Neutrophil (primary cell): ENCODE measurements at regions not wholly inside any gene's neighbourhood (a gene's known extent, or its start where the extent isn't known, plus 50 kb on each side); places are given as distances from the start of the nearest gene placed in this dataset.

Experiments used
- H3K27ac ChIP-seq: fragments of 200-600 bp; sonication (generic); 2 replicates; pipeline ENCODE4 v1.5.1; 2016; ENCODE audit warnings: mild to moderate bottlenecking, moderate library complexity
- H3K27me3 ChIP-seq: fragments of 200-600 bp; sonication (generic); 2 replicates; pipeline ENCODE4 v1.6.0; 2016; ENCODE audit warnings: mild to moderate bottlenecking
- H3K36me3 ChIP-seq: fragments of 200-600 bp; sonication (generic); 2 replicates; pipeline ENCODE4 v1.5.1; 2017
- H3K4me1 ChIP-seq, 2 experiments: fragments of 200-600 bp in 1 of 2; sonication (generic) in 1 of 2; 1 replicate in 1 of 2; 2 replicates in 1 of 2; pipeline versions ENCODE4 v1.5.1 to v1.6.1; 2013 to 2016; ENCODE audit warnings: low read depth in 1 of 2, low read length in 1 of 2, mild to moderate bottlenecking in 1 of 2, moderate library complexity in 1 of 2; ENCODE audit not compliant: control insufficient read depth in 1 of 2, insufficient read depth in 1 of 2
- H3K4me3 ChIP-seq, 2 experiments: fragments of 200-600 bp in 1 of 2; sonication (generic) in 1 of 2; 1 replicate in 1 of 2; 2 replicates in 1 of 2; pipeline ENCODE4 v1.5.1; 2013 to 2016; ENCODE audit warnings: low read depth in 1 of 2, low read length in 1 of 2, mild to moderate bottlenecking in 1 of 2, moderate library complexity in 1 of 2
- H3K9me3 ChIP-seq: fragments of 200-600 bp; sonication (generic); 2 replicates; pipeline ENCODE4 v1.5.1; 2016
- TF ChIP-seq, protein P1 (sequence below): fragments of 200-600 bp; sonication (generic); IDR thresholded peaks from 2 replicates; pipeline ENCODE4 v1.5.1; 2016; ENCODE audit warnings: antibody characterized with exemption

DNA sequence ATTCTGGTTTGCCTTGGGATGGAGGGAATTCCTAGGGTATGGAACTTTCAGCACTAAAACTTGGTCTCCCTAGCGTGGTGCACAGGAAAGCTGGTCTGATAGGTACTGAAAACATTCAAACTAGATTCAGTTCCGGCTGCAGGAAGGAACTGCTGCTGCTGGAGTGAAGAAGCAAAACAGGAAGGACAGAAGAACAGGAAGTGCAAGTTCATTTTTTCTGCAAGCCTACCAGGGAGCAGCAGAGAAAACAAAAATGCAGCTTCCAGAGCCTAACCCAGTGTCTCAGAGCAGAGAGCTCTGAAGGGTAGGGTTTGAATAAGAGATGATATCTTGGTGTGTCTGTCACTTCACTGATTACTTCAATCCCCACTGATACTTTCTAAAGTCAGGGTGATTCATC, 165.2 kb downstream of the VRK1 start:
- Histone ChIP-seq H3K4me1 (peaks cover 48 to 53% of the 10 kb centered on the region in 2 experiments), H3K4me3 (peak overlapping the region; percentile 46 to 52), H3K27ac (peak overlapping the region; percentile 93), H3K9me3 (no peaks in the 10 kb centered on the region), H3K27me3 (no peaks in the 10 kb centered on the region), H3K36me3 (no peaks in the 10 kb centered on the region)
- TF ChIP-seq, protein P1, sequence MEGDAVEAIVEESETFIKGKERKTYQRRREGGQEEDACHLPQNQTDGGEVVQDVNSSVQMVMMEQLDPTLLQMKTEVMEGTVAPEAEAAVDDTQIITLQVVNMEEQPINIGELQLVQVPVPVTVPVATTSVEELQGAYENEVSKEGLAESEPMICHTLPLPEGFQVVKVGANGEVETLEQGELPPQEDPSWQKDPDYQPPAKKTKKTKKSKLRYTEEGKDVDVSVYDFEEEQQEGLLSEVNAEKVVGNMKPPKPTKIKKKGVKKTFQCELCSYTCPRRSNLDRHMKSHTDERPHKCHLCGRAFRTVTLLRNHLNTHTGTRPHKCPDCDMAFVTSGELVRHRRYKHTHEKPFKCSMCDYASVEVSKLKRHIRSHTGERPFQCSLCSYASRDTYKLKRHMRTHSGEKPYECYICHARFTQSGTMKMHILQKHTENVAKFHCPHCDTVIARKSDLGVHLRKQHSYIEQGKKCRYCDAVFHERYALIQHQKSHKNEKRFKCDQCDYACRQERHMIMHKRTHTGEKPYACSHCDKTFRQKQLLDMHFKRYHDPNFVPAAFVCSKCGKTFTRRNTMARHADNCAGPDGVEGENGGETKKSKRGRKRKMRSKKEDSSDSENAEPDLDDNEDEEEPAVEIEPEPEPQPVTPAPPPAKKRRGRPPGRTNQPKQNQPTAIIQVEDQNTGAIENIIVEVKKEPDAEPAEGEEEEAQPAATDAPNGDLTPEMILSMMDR = no peak

DNA sequence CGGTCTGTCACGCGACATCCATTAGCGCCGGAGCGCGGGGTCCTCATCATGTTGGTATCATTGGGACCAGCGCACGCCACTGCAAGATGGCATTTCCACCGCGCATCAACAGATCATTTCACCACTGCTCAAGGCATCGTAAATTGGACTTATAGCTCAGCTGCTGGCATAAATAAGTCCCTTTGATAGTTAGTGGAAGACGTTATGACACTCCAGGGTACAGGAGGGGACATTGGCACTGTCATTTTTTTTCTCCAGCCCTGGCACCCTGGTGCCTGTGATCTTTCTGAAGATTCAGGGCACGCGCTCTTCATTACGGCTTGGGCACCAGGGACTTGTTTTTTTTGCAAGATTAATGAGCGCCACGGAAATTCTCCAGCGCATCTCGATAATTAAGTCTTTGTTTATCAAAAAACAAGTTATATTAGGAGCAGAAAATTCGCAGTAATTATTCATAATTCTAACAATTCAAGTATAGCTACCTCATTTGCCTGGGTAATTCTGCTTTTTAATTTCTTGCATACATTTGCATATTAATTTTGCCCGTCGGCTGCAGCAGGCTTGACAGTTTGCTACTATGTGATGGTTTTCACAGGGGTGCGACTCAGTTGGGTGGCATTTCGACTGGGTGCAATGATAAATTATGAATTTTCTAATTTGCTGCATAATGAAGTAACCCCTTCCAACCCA, 167.7 kb downstream of the VRK1 start:
- no peaks in the 10 kb centered on the region for H3K9me3 ChIP-seq
- H3K36me3 ChIP-seq = no peaks in the 10 kb centered on the region
- H3K27ac ChIP-seq = no peak overlapping the region
- H3K4me1 ChIP-seq = peaks cover 44 to 46% of the 10 kb centered on the region in 2 experiments
- no peaks in the 10 kb centered on the region for H3K27me3 ChIP-seq
- TF ChIP-seq, protein P1 = no peak
- no peak overlapping the region for H3K4me3 ChIP-seq

DNA sequence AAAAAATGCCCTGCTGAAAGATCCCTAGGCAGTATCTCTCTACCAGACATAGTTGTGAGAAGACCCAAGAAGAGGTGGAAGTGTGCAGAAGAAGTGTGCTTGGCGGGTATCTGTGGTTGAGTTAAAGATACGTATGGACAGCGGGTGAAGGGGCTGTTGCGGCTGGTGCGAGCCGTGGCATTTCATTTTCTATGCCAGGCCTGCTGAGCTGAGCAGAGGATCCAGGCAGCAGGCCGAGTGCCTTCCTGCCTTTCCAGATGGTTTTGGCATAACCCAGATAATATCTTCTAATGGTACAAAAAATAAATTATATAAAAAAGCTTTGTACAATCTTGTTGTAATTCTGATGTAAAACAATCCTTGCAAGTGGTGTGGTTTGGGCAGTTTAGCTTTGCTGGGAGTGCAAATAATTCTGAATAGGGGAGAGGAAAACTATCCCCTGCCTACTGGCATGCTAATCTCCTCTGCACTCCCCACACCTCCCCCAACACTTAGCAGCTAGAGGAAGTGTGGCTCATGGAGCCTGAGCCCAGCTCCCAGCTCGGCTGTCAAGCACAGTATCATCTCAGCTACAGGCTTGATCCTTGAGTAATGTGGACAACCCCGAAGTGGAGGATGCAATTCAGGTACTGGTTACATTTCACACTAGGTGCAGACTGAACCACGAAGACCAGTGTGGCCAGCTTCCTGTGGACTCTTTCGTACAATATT, 168.9 kb downstream of the VRK1 start:
- H3K9me3 ChIP-seq = no peaks in the 10 kb centered on the region
- H3K27me3 ChIP-seq = peaks cover 8% of the 10 kb centered on the region
- H3K4me3 ChIP-seq = no peak overlapping the region
- H3K4me1 ChIP-seq = peaks cover 33 to 35% of the 10 kb centered on the region in 2 experiments
- H3K36me3 ChIP-seq = no peaks in the 10 kb centered on the region
- TF ChIP-seq, protein P1 = no peak
- no peak overlapping the region for H3K27ac ChIP-seq

DNA sequence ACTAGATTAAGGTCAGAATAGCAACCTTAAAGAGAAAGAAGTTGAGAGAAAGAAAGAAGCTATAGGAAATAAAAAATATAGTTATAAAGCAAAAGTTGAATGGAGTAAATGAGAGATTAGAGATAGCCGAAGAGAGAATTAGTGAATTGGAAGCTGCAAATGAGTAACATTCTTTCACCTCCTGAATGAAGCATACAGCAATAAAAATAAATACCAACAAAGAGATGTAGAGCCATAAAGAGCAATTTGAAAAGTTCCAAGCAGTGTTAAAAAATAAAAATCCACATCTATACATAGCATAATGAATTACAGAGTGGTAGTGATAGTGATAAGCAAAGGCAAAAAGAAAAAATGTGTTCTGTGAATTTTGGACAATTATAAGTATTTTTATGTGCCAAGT, 177.9 kb downstream of the VRK1 start:
- no peak overlapping the region for H3K4me3 ChIP-seq
- H3K36me3 ChIP-seq = no peaks in the 10 kb centered on the region
- H3K4me1 ChIP-seq = no peaks in the 10 kb centered on the region
- TF ChIP-seq, protein P1 = no peak
- H3K27me3 ChIP-seq = peaks cover 43% of the 10 kb centered on the region
- no peaks in the 10 kb centered on the region for H3K9me3 ChIP-seq
- no peak overlapping the region for H3K27ac ChIP-seq

DNA sequence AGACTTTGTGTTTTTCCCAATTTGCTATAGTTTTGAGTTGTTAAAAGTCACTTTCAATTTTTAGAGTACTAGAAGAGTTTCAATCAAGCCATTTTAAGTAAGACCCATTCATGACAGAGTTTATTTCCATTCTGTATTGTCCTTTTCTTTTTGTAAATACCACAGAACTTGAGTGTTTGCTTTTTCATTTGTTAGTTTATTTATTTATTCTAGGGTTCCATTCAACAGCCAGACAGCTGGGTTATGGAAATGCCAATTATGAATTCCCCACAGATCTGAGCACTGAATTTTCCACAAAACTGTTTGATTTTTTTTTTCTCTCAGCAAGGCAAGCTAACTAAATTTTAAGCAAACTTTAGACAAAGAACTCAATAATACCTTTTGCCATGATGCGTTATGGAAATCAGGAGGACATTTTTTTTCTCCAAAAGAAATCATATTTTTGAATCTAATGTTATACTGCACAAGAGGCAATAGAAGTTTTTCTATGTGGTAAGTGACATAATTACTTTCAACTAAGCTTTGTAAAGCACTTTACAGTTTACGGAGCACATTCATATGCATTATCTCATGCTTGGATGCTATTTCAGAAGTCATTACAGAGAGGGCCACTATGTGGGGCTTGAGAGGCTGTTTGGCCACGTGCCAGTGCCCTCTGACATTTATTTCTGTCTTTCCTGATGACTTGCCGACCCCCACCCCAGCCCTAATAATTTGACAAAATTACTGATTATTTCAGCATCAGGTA, 181.5 kb downstream of the VRK1 start:
- TF ChIP-seq, protein P1 = no peak
- Histone ChIP-seq H3K4me1 (peaks cover 3 to 7% of the 10 kb centered on the region in 2 experiments), H3K9me3 (no peaks in the 10 kb centered on the region), H3K27me3 (peaks cover 68% of the 10 kb centered on the region), H3K4me3 (no peak overlapping the region), H3K36me3 (no peaks in the 10 kb centered on the region), H3K27ac (no peak overlapping the region)
